ENCODE measurements at regions not wholly inside any gene's neighbourhood (a gene's known extent, or its start where the extent isn't known, plus 50 kb on each side); places are given as distances from the start of the nearest gene placed in this dataset.

GRCh38 chr22:27171212-27171611 lies 513.8 kb downstream of the MIAT start:
- H3K18ac ChIP-seq (ENCODE audit: insufficient read length, low read depth, low read length) = no peak overlapping the region
- H4K5ac ChIP-seq (ENCODE audit: insufficient read length, low read depth, low read length) = no peak overlapping the region
- H4K91ac ChIP-seq (ENCODE audit: insufficient read length, low read depth, low read length) = no peak overlapping the region
- H3K27me3 ChIP-seq (ENCODE audit: insufficient read depth, low read length) = no peaks in the 10 kb centered on the region
- no peak overlapping the region for H2BK120ac ChIP-seq (ENCODE audit: low read depth, low read length, poor library complexity, severe bottlenecking)
- peaks cover 8% of the 10 kb centered on the region for H3K4me1 ChIP-seq (ENCODE audit: insufficient read depth, low read length)
- no peak overlapping the region for H3K4me3 Mint-ChIP-seq
- H2BK20ac ChIP-seq (ENCODE audit: low read depth, low read length, poor library complexity, severe bottlenecking) = no peak overlapping the region
- no CpG with 5 or more reads among the region's 2 CpGs for WGBS (ENCODE audit: extremely low coverage, insufficient read length, low lambda C conversion rate)
- H3K4me1 Mint-ChIP-seq = peaks cover 29 to 38% of the 10 kb centered on the region in 2 experiments
- H2BK5ac ChIP-seq (ENCODE audit: insufficient read length, low read length) = no peak overlapping the region
- H3K79me1 ChIP-seq (ENCODE audit: insufficient read depth, low read depth, low read length, poor library complexity, severe bottlenecking) = no peaks in the 10 kb centered on the region
- no peak overlapping the region for H3K9ac ChIP-seq (ENCODE audit: extremely low read depth, insufficient read length, low read length)
- no peak overlapping the region for H4K8ac ChIP-seq (replicated peaks; ENCODE audit: insufficient read length, low read depth, low read length)
- H3K27ac Mint-ChIP-seq = no peak overlapping the region
- no peak overlapping the region for H2BK15ac ChIP-seq (ENCODE audit: low read depth, low read length)
- no peak overlapping the region for H3K14ac ChIP-seq (ENCODE audit: insufficient read depth, low read length)
- H2BK12ac ChIP-seq (ENCODE audit: insufficient read length, low read depth, low read length) = no peak overlapping the region
- no peak for TF ChIP-seq CTCF (conservative IDR thresholded peaks at IDR 0.05)
- no peak overlapping the region for H2AK5ac ChIP-seq (ENCODE audit: insufficient read length, low read length)
- no peak overlapping the region for H3K4me2 ChIP-seq (ENCODE audit: insufficient read depth, insufficient read length, low read length)
- H4K20me1 ChIP-seq (ENCODE audit: control insufficient read depth, insufficient read depth, insufficient read length) = no peaks in the 10 kb centered on the region
- no peak overlapping the region for H3K23ac ChIP-seq (ENCODE audit: insufficient read length, low read depth, low read length)
- H3K27ac ChIP-seq (ENCODE audit: insufficient read length, low read depth, low read length) = no peak overlapping the region
- H3K9me3 Mint-ChIP-seq = no peaks in the 10 kb centered on the region
- H3T11ph ChIP-seq (ENCODE audit: low read length) = no peak overlapping the region
- peaks cover 3% of the 10 kb centered on the region for H3K23me2 ChIP-seq (ENCODE audit: insufficient read length, low read depth, low read length, poor library complexity, severe bottlenecking)
- H3K56ac ChIP-seq (ENCODE audit: insufficient read length, low read depth, low read length) = no peak overlapping the region
- H2AFZ ChIP-seq (ENCODE audit: low read length) = no peak overlapping the region
- DNase-seq = no peak
- peaks cover 15% of the 10 kb centered on the region for H3K27me3 Mint-ChIP-seq (ENCODE audit: low read depth)
- no peaks in the 10 kb centered on the region for H3K9me3 ChIP-seq (ENCODE audit: control insufficient read depth, low read depth, low read length)
- H3K4ac ChIP-seq (ENCODE audit: low read depth, low read length) = no peak overlapping the region
- H3K79me2 ChIP-seq (ENCODE audit: insufficient read depth, low read length) = no peaks in the 10 kb centered on the region
- H3K36me3 Mint-ChIP-seq (ENCODE audit: insufficient read depth in 1 of 3, low read depth in 3 of 3) = no peaks in the 10 kb centered on the region
